HG02884 (cell line): ENCODE measurements at regions not wholly inside any gene's neighbourhood (a gene's known extent, or its start where the extent isn't known, plus 50 kb on each side); places are given as distances from the start of the nearest gene placed in this dataset.

ENCODE experiments used
- ATAC-seq: cut with Tn5 transposase; IDR thresholded peaks from one replicate; pipeline ENCODE4 v1.9.1; 2021; ENCODE audit warnings: mild to moderate bottlenecking, moderate library complexity; ENCODE audit not compliant: unreplicated experiment

DNA sequence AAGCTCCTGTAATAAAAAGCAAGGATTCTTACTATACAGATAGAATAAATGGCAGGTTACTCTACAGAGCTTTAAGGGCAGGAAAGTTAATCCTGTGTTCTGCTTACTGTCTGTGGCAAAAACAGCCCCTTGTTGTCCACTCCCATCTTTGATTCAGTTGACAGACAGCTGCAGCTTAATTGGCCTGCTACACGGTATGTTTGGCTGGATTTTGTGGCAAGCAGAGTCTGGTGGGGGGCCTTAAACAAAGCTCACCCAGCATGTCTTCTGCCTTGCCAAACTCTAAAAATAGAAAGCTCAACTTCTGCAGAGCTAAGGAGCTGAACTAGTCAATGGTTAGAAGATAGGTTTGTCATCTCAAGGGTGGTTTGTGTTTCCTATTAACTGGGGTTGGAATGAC lies 407.2 kb downstream of the HLX start:
- ATAC-seq, result no peak

DNA sequence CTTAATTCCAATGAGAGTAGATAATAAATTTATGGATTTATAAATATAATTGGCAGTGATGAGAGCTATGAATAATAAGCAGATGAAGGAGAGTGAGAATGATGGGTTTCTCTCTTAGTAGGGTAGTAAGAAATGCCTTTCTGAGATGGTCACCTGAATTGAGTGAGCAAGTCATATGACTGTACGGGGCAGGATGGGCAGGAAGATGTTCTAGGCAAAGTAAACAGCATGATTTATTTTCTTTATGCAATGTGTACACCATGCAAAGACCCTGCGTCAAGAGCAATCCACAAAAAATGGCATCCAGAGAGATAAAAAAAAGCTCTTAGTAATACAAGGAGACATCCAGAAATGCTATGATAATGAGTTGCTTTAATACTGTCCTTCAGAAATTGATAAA lies 409.9 kb downstream of the HLX start:
- ATAC-seq, result no peak

DNA sequence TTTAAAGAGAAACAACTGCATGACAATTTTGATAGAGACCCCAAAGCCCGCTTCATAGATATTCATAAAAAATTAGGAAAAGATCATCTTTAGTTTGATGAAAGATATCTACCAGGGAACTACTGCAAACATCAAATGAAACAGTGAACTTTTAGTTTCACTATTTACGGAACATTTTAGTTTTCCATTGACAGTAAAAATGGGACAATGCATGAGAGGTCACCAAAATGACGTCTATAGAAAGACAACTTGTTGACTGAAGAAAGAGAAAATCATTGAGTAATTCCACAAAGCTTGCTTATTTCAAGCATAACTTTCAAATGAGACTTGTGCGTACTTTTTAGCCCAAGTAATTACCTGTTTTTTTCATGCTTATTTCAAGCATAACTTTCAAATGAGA lies 411.4 kb downstream of the HLX start:
- no peak for ATAC-seq

GRCh38 chr1:221291113-221291512 lies 411.9 kb downstream of the HLX start:
- no peak for ATAC-seq

DNA sequence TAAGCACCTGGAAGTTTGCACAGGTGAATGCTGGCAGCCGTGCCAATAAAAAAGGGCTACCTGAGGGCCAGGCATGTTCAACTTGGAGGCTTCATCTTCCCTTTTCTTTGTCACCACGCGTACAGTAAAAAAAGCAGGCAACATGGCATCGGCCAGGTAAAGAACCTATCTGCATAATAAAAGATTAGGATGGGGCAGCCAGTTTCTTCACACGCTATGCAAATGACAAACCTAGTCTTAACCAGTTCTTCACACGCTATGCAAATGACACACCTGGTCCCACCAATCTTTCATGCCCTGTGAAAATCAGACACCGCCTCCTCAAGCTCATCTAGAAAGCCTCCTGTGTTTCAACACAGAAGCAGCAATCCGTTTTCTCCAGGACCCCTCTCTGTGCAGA lies 413.4 kb downstream of the HLX start:
- no peak for ATAC-seq

DNA sequence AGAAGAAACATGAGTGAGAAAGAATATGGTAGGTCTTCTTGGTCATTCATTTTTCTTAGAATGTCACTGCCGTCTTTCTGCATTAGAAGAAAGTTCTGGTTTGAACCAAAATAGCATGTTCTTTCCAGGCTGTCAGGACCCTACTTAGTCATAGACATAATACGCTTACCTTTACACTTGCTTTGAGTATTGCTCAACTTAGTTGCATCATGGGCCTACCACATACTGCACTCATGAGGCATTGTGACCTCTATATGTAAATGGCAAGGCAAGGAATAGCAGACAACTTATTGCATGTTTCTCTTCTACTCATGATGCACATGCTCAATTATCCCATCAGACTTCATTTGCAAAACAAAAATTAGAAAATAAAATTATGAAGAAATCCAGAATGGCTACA lies 415.0 kb downstream of the HLX start:
- ATAC-seq, result no peak

- ATAC-seq, result no peak
These were observed 423.1 kb downstream of the HLX start for GRCh38 chr1:221302357-221302756.

DNA sequence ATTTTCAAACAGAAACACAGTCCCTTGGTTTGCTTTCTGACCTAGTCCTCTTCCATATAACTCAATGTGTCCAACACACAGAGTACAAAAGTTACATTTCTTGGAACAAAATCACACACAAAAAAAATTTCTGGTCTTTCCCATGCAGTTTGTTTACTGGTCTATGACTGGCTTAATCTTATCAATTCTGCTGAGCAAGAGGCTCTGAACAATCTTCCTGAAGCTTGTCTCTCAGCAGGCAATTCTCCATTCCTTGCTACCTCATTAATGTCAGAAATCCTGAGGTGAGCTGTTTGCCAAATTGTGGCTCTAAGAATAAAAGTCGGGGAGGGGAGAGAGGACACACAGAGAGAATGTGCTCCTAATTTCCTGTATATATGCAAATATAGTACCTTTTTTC lies 423.6 kb downstream of the HLX start:
- ATAC-seq, result no peak

DNA sequence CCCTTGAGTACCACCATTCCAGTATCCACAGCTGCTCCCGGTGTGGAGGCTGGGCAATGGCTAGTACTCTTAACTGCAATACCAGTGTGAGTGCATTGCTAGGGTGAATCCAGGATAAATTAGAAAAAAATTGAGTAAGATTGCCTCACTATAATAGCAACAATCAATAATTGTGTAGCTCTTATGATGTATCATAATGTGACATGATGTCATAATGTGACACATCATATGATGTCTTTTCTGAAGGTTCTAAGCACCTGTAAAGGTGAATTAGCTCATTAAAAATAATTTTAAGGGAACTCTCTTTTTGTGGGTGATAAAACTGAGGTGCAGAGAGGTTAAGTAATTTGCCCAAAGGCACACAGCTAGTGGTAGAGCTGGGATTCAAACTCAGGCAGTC lies 424.4 kb downstream of the HLX start:
- no peak for ATAC-seq

DNA sequence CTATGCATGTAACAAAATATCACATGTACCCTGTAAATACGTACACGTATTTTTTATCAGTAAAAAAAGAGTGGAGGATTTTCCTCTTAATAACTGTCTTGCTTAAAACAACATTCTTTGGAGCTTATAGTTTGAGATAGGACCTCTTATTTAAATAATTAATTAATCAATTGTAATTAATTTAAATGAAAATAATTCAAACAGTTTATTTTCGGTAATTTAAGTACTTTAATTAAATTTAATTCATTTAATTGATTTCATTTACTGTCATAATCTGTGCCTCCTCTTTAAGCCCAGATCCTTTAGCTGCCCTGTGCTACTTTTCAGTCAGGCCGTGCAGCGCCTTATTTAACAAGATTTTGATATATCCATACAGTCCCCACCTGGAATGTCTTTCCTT lies 427.0 kb downstream of the HLX start:
- ATAC-seq, result no peak

DNA sequence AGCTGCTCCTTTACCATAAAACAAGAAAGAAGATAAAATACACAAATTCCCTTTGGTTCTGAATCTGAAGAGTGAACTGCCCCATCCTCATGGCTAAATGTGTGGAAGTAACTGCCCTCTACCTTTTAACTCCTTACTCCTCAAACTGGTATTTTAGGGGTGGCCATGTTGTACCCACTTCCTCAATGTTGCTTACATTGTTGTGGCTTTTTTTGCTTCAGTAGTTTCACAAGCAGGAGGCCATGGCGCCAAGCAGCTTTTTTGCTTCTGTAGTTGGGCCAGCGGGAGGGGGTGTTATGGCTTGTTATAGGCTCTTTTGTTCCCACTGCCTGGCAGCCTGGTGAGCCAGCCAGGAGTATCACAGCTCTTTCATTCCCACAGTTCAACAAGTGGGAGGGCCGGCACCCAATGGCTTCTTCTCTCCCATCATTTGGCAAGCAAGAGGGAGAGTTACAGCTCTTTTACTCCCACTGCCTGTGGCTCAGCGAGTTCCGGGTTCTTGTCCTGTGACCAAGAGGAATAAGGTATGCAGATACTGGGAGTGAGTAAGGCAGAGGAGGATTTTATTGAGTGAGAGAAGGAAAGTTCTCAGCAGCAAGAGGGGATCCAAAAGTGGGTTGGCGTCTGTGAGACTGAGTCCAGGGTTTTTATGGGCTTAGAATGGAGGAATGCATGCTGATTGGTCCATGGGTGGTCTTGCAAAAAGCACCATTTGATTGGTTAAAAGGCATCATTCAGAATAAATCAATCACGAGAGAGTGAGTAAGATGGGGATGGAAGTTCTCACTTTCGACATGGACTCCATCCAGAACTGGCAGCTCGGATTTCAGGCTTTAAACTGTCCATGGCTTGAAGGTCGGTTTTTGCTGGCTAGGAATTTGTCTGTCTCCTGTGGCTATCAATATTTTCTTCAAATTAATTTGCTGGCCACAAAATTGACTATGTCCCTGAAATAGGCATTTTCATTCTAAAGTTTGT lies 429.6 kb downstream of the HLX start:
- ATAC-seq, result no peak

DNA sequence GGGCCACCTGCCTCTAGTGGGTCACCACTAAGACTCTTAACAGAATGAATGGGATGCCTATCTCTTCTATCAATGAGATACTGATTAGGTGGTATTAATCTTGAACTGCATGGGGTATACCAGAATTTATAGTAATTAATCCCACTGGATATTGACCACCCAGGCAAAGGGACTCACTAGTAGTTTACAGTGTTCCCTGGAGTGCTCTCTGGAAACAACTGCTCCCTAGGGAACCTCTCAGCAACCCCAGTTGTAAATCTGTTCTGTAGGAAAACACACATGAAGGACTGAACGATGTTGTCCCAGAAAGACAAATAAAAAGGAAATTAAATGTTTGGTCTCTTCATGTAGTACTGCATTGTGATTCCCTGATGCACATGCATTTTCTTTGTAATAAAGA lies 430.5 kb downstream of the HLX start:
- no peak for ATAC-seq

- no peak for ATAC-seq
These were observed 430.9 kb downstream of the HLX start for GRCh38 chr1:221310180-221310579.

DNA sequence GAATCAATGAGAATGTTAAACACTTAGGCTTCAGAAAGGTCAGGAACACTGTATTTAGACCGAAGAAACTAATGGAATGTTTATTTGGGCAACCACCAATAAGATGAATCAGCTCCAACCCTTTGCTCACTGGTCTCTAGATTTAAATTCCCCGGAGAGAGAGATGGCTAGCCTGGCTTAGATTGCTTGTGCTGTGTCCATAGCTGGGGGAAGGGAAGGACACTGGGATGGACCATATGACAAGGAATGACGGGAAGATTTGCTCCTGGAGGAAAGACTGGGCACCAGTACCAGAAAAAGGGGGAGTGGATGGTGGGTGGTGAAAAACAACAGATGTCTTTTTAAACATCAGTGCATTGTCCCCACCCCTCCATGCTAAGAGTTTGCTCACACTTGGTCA lies 426.6 kb downstream of the DUSP10 start:
- no peak for ATAC-seq

DNA sequence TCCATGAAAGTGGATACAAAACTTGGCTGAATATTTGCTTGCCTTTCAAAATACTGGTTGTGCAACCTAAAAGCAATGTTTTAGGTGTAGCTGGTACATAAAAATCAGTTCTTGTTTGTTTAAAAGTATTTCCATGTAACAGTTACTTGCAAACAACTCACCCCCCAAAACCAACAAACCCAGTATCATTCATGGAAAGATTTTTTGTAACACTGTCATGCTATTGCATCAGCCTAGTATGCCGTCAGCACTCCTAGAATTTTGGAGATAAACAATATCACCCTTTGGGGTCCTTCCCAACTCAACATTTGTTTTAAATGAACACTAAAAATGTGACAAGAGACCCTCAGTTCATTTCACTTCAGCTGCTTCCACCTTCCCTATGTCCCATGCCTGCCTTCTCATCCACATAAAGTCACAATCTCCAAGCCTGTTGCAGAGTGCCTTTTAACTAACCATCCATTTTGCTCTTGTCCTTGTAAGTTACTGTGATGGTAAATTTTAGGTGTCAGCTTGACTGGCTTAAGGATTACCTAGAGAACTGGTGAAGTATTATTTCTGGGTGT lies 425.3 kb downstream of the DUSP10 start:
- ATAC-seq, result no peak

DNA sequence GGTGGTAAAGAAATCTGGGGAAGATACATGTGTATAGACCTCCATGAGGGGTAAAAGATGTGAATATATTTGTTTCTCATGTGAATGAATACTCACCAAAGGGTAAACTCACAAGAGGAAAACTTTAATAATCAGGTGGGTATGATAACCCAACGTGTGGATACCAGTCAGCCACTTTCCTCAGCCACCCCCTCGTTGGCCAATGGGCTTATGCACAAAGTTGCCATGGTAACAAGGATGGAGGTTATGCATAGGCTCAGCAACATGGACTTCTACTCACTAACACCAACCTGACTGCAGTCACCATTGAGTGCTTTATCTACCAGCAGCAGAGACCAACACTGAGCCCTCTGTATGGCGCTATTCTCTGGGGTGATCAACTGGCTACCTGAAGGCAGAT lies 424.4 kb downstream of the DUSP10 start:
- no peak for ATAC-seq

DNA sequence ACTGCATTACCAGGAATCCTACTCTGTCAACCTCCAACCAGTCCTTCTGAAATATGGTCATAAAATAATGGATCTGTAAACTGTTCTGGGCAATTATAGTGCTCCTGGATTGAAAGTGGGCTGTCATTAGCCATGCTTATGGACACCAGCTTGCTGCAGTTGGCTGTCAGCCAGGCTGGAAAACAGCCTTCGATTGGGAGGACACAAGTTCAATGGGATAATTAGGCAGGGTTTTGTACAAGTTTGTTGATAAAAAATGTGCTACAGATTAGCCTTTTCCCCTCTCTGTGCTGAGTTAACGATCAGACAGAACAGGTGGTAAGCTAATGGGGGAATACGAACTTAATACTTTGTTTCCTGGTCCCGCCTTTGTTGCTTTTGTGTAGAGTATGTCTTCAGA lies 413.9 kb downstream of the DUSP10 start:
- no peak for ATAC-seq

- ATAC-seq, result no peak
These were observed 413.5 kb downstream of the DUSP10 start for GRCh38 chr1:221328371-221328770.

- no peak for ATAC-seq
These were observed 410.4 kb downstream of the DUSP10 start for GRCh38 chr1:221331273-221332183.

DNA sequence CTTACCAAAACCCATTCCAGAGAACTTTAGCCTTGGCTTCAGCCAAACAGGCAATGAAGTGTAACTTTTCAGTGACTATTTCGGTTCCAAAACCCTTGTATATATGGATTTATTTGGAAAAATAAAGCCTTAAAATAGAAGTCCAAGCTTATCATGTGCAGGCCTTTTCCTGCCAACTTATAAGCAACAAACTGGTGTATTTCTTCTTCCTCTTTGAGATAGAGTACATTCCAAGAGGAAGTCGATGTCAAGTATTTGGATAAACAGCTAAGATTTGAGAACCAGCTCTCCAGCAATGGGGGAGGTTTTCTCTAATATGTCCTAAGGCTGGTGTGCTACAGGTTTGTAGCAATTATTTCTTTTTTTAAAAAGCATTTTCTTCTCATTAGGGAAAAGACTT lies 407.8 kb downstream of the DUSP10 start:
- ATAC-seq, result no peak
